Muscle of arm (tissue), 1 donor: ENCODE measurements at regions not wholly inside any gene's neighbourhood (a gene's known extent, or its start where the extent isn't known, plus 50 kb on each side); places are given as distances from the start of the nearest gene placed in this dataset.
"Not testable (repeated sequence)": the region's sequence is repeated elsewhere in the genome, so short reads cannot be mapped to it uniquely, and the experiment has no call there.

Experiments used
- DNase-seq: peaks from one replicate; pipeline ENCODE4 v3.0.0-alpha.2; 2013

DNA sequence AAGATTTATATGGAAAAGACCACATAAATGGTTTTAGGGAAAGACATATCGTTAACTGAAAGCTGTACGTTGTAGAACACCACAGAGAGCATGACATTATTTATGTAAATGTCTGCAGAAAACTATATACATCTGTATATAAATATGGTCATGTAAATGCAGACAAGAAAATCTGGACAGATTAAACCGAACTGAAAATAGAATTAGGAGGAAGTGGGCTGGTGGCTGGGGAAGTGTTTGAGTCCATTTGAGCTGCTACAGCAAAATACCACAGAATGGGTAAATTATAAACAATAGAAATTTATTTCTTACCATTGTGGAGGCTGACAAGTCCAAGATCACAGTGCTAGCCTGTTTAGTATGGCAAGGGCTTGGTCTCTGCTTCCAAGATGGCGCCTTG is 56.3 kb upstream of the USP6NL start:
- no peak for DNase-seq

DNA sequence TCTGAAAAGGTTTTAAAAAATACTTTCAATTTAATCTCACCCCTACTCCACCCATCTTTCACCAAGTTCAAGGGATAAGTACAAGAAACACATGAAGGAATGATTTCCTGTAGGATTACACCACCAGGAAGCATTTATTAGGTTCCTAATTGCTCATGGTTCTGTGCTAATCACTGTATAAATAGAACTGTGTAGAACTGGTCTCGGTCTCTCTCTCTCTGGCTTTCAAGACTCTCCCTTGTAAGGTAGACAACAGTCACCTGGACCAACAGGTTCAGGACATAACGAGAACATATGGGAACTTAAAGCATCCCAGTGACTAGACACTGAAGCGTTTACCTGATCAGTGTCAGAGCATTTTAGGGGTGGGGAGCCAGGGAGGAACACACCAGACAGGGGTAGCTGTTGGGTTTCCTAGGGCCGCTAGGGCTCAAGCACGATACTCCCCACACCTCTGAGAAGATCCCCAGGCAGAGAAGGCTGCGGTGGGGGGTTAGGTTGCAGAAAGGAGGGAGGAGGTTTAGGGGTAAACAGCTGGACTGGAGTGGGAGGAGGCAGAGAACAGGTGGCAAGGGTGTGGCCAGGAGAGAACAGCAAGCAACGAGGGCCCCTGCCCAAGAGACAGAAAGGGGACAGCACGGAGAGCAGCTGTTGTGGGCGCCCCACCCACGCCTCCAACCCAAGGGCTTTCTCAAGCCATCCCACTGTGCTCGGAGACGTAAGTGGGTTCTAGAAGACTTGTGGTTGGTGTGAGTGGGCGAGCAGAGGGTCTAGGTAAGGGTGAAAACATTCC is 52.5 kb upstream of the USP6NL start:
- DNase-seq: no peak

- not testable (repeated sequence) for DNase-seq
Observed at GRCh38 chr10:11663126-11663515, 51.7 kb upstream of the USP6NL start.

- DNase-seq: no peak
Observed at GRCh38 chr10:11661441-11661840, 50.0 kb upstream of the USP6NL start.
